K562 (cell line): ENCODE measurements at regions not wholly inside any gene's neighbourhood (a gene's known extent, or its start where the extent isn't known, plus 50 kb on each side); places are given as distances from the start of the nearest gene placed in this dataset.

Experiments used
- ATAC-seq: fragments of 200-7000 bp; cut with Tn5 transposase; 3 replicates; pipeline ENCODE4 v1.9.1; 2020; ENCODE audit warnings: moderate library complexity
- BruUV-seq: library from RNA; stranded (reverse); fragments of 400-500 nt; replicated peaks from 2 replicates; lab custom pipeline; 2021; lab: Mats Ljungman, UMichigan
- CTCF ChIA-PET: fragments of 300-600 bp; formaldehyde crosslinking; extraction: SDS; loops from one replicate; lab custom pipeline; 2021; ENCODE audit warnings: low intra/inter-chr PET ratio; lab: Yijun Ruan, JAX
- POLR2A ChIA-PET: fragments of 300-600, 350-650 bp; sonication (Branson Sonifier 250); formaldehyde crosslinking; extraction: SDS; loops from one replicate; lab custom pipeline; 2021; ENCODE audit warnings: antibody characterized with exemption, inconsistent platforms; lab: Yijun Ruan, JAX
- DNase-seq, 4 experiments: peaks; one replicate each; pipeline versions ENCODE4 v3.0.0 to v3.0.0-alpha.2; 2011 to 2018; ENCODE audit warnings: low spot score in 3 of 4, mixed read lengths in 3 of 4; ENCODE audit errors: extremely low read depth in 1 of 4
- FAIRE-seq: peaks from 2 replicates; lab custom pipeline; 2011; peaks lifted over from hg19 to GRCh38; lab: Jason Lieb, UNC
- H2AFZ ChIP-seq: 2 replicates; pipeline ENCODE4 v1.6.0; 2011; ENCODE audit warnings: low read depth, low read length, control low read depth, inconsistent platforms
- H3K27ac ChIP-seq: fragments of 200-600 bp; 3 replicates; pipeline ENCODE4 v1.8.0; 2011; ENCODE audit warnings: low read depth, mild to moderate bottlenecking, control low read depth, inconsistent platforms, low read length, moderate library complexity, mixed read lengths; ENCODE audit errors: extremely low read depth
- H3K27me3 ChIP-seq, 2 experiments: fragments of 300-600 bp in 1 of 2; 2 replicates in 1 of 2; 3 replicates in 1 of 2; pipeline versions ENCODE4 v1.6.0 to v1.8.0; 2011; ENCODE audit warnings: inconsistent platforms in 2 of 2, low read length in 2 of 2, mild to moderate bottlenecking in 1 of 2, mixed read lengths in 1 of 2, moderate library complexity in 1 of 2; ENCODE audit not compliant: control insufficient read depth in 2 of 2, insufficient read depth in 2 of 2
- H3K36me3 ChIP-seq: fragments of 300-600 bp; 3 replicates; pipeline ENCODE4 v1.8.0; 2011; ENCODE audit warnings: mild to moderate bottlenecking, low read length, inconsistent platforms; ENCODE audit not compliant: control insufficient read depth, insufficient read depth
- H3K4me1 ChIP-seq, 2 experiments: fragments of 200-600 bp in 1 of 2; replicated peaks in 1 of 2; 2 replicates in 1 of 2; 3 replicates in 1 of 2; pipeline versions ENCODE4 v1.5.1 to v1.8.0; 2011; ENCODE audit warnings: inconsistent platforms in 2 of 2, low read length in 2 of 2, mild to moderate bottlenecking in 1 of 2, mixed read lengths in 1 of 2, moderate library complexity in 1 of 2; ENCODE audit not compliant: control insufficient read depth in 2 of 2, insufficient read depth in 2 of 2
- H3K4me2 ChIP-seq: 2 replicates; pipeline ENCODE4 v1.6.1; 2011; ENCODE audit warnings: low read length, control low read depth, inconsistent platforms, mixed read lengths; ENCODE audit not compliant: insufficient read depth
- H3K4me3 ChIP-seq: fragments of 200-600 bp; sonication (generic), shearing (Covaris generic); 2 replicates; pipeline ENCODE4 v1.5.1; 2016; ENCODE audit warnings: control low read depth, inconsistent platforms
- H3K79me2 ChIP-seq: fragments of 200-600 bp; 3 replicates; pipeline ENCODE4 v1.8.0; 2011; ENCODE audit warnings: low read length, inconsistent platforms; ENCODE audit not compliant: control insufficient read depth, insufficient read depth
- H3K9ac ChIP-seq, 2 experiments: 2 replicates each; pipeline versions ENCODE4 v1.6.0 to v1.6.1; 2011; ENCODE audit warnings: low read depth in 2 of 2, low read length in 2 of 2, control low read depth in 1 of 2, inconsistent platforms in 1 of 2, mild to moderate bottlenecking in 1 of 2, mixed read lengths in 1 of 2; ENCODE audit not compliant: insufficient read depth in 1 of 2
- H3K9me1 ChIP-seq: one replicate; pipeline ENCODE4 v1.6.0; 2011; ENCODE audit warnings: inconsistent platforms, mild to moderate bottlenecking, low read length, moderate library complexity; ENCODE audit not compliant: control insufficient read depth, insufficient read depth
- H3K9me3 ChIP-seq: replicated peaks from 2 replicates; pipeline ENCODE4 v1.5.1; 2011; ENCODE audit warnings: low read depth, low read length, inconsistent platforms; ENCODE audit not compliant: control insufficient read depth, insufficient read depth
- H4K20me1 ChIP-seq: replicated peaks from 2 replicates; pipeline ENCODE4 v1.6.1; 2011; ENCODE audit warnings: low read length, inconsistent platforms, mixed read lengths; ENCODE audit not compliant: control insufficient read depth, insufficient read depth
- ARHGAP35 ChIP-seq: fragments of 450-650 bp; IDR thresholded peaks from 2 replicates; pipeline ENCODE4 v1.6.1; 2018; ENCODE audit not compliant: partially characterized antibody
- COPS2 ChIP-seq: fragments of 450-650 bp; conservative IDR thresholded peaks from 2 replicates; pipeline ENCODE4 v1.6.1; 2016; ENCODE audit warnings: mild to moderate bottlenecking, moderate library complexity
- ILF3 ChIP-seq: fragments of 450-650 bp; IDR thresholded peaks from 2 replicates; pipeline ENCODE4 v1.6.1; 2018; ENCODE audit warnings: antibody characterized with exemption, mild to moderate bottlenecking, moderate library complexity, borderline replicate concordance
- MIER1 ChIP-seq: fragments of 450-650 bp; IDR thresholded peaks from 2 replicates; pipeline ENCODE4 v1.6.1; 2016; ENCODE audit warnings: antibody characterized with exemption, mild to moderate bottlenecking, low read depth
- NR2F6 ChIP-seq: fragments of 450-650 bp; formaldehyde crosslinking; IDR thresholded peaks from 2 replicates; pipeline ENCODE4 v1.4.0; 2020; ENCODE audit warnings: mild to moderate bottlenecking
- POLR2AphosphoS2 ChIP-seq: IDR thresholded peaks from 2 replicates; pipeline ENCODE4 v1.6.1; 2012; ENCODE audit warnings: low read length, improper control_type of control experiment
- RBM39 ChIP-seq: fragments of 200-400 bp; formaldehyde crosslinking; optimal IDR thresholded peaks from 2 replicates; pipeline ENCODE3; 2018; ENCODE audit warnings: low read depth, low read length
- RHOXF2B ChIP-seq: fragments of 250-450 bp; sonication (Bioruptor Pico); conservative IDR thresholded peaks from 2 replicates; pipeline ENCODE4 v1.5.1; 2021
- SRSF9 ChIP-seq: fragments of 200-400 bp; formaldehyde crosslinking; IDR thresholded peaks from 2 replicates; pipeline ENCODE4 v1.6.1; 2017; ENCODE audit warnings: low read depth, low read length, borderline replicate concordance
- TBL1XR1 ChIP-seq, 2 experiments: IDR thresholded peaks; 2 replicates each; pipeline ENCODE4 v1.6.1; 2012; ENCODE audit warnings: improper control_type of control experiment in 2 of 2, low read length in 2 of 2, mild to moderate bottlenecking in 1 of 2
- ZSCAN32 ChIP-seq: fragments of 450-650 bp; formaldehyde crosslinking; IDR thresholded peaks from 2 replicates; pipeline ENCODE4 v1.4.0; 2020; ENCODE audit warnings: mild to moderate bottlenecking, moderate library complexity
- WGBS: fragments of 100-300 bp; shearing (Covaris generic); methylation state at CpG from one replicate; pipeline ENCODE4 v1.1.6; 2016; ENCODE audit warnings: low coverage, mixed read lengths; ENCODE audit not compliant: insufficient coverage; ENCODE audit errors: missing lambda C conversion rate; 5-methylcytosine and 5-hydroxymethylcytosine counted together
- in situ Hi-C: fragments of 300-500 bp; cut with MboI; formaldehyde crosslinking; loops from 4 replicates; pipeline ENCODE4 v1.15.0; 2018; ENCODE audit warnings: inconsistent platforms, mixed read lengths
- intact Hi-C: fragments of 100-400 bp; cut with micrococcal nuclease; formaldehyde crosslinking; loops from 2 replicates; pipeline ENCODE4 v1.14.2; 2022
- TF ChIP-seq, protein P1 (sequence below), 2 experiments: IDR thresholded peaks; 2 replicates each; pipeline ENCODE4 v1.6.1; 2011; ENCODE audit warnings: borderline replicate concordance in 1 of 2, control low read depth in 1 of 2, low read depth in 1 of 2, low read length in 1 of 2, mild to moderate bottlenecking in 1 of 2, mixed read lengths in 1 of 2, moderate library complexity in 1 of 2; ENCODE audit not compliant: insufficient read depth in 1 of 2, insufficient read length in 1 of 2, poor library complexity in 1 of 2, severe bottlenecking in 1 of 2; ENCODE audit errors: extremely low read depth in 1 of 2
- TF ChIP-seq, protein P2 (sequence below): fragments of 450-650 bp; IDR thresholded peaks from 2 replicates; pipeline ENCODE4 v1.6.1; 2016; ENCODE audit warnings: borderline replicate concordance

GRCh38 chr18:10247021-10247741 is 207.3 kb upstream of the APCDD1 start:
- H3K9me3 ChIP-seq: no peaks in the 10 kb centered on the region
- no peak for FAIRE-seq
- H4K20me1 ChIP-seq: no peaks in the 10 kb centered on the region
- ATAC-seq: no peak; the same call in 2 of the 3 replicates
- WGBS: under 1% methylated on average over 21 of the region's 21 CpGs
- H3K9ac ChIP-seq: no peak overlapping the region
- TF ChIP-seq NR2F6 (CRISPR knock-in tag) (no peak), RHOXF2B (no peak)
- no peak overlapping the region for H3K27ac ChIP-seq
- DNase-seq: no peak
- no TSS peak for BruUV-seq
- in situ Hi-C loops (no loop called here), intact Hi-C loops (loop anchor here (10.0 kb wide), 1 partner anchor 272 kb away; no protein-coding TSS in a partner anchor)
- no peaks in the 10 kb centered on the region for H3K36me3 ChIP-seq
- H2AFZ ChIP-seq: no peak overlapping the region
- CTCF ChIA-PET: no interaction called here
- H3K9me1 ChIP-seq: no peaks in the 10 kb centered on the region
- no peaks in the 10 kb centered on the region for H3K4me1 ChIP-seq
- no peak overlapping the region for H3K4me2 ChIP-seq
- POLR2A ChIA-PET: interaction anchor here (0.5 to 0.7 kb wide), 3 partner anchors 11 to 403 kb away, joined by 3 read pairs; no protein-coding TSS in a partner anchor
- H3K27me3 ChIP-seq: peaks cover 49 to 56% of the 10 kb centered on the region in 2 experiments
- no peaks in the 10 kb centered on the region for H3K79me2 ChIP-seq
- H3K4me3 ChIP-seq: no peak overlapping the region

- in situ Hi-C loops (no loop called here), intact Hi-C loops (loop anchor here (10.0 kb wide), 1 partner anchor 273 kb away; no protein-coding TSS in a partner anchor)
- no peak overlapping the region for H3K27ac ChIP-seq
- H3K9me3 ChIP-seq: no peaks in the 10 kb centered on the region
- WGBS: 0% methylated on average over 10 of the region's 10 CpGs
- TF ChIP-seq, protein P1, sequence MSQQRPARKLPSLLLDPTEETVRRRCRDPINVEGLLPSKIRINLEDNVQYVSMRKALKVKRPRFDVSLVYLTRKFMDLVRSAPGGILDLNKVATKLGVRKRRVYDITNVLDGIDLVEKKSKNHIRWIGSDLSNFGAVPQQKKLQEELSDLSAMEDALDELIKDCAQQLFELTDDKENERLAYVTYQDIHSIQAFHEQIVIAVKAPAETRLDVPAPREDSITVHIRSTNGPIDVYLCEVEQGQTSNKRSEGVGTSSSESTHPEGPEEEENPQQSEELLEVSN (IDR thresholded peaks at IDR 0.05; ENCODE audit: borderline replicate concordance in 1 of 2, extremely low read depth in 1 of 2, insufficient read depth in 1 of 2, insufficient read length in 1 of 2, low read depth in 1 of 2, low read length in 1 of 2, poor library complexity in 1 of 2, severe bottlenecking in 1 of 2): no peak
- TF ChIP-seq POLR2AphosphoS2 (no peak), ARHGAP35 (no peak), MIER1 (no peak), ZSCAN32 (CRISPR knock-in tag) (no peak), ILF3 (no peak), SRSF9 (no peak), COPS2 (no peak), TBL1XR1 (IDR thresholded peaks at IDR 0.05; ENCODE audit: low read length in 2 of 2) (no peak), RBM39 (no peak)
- TF ChIP-seq, protein P2, sequence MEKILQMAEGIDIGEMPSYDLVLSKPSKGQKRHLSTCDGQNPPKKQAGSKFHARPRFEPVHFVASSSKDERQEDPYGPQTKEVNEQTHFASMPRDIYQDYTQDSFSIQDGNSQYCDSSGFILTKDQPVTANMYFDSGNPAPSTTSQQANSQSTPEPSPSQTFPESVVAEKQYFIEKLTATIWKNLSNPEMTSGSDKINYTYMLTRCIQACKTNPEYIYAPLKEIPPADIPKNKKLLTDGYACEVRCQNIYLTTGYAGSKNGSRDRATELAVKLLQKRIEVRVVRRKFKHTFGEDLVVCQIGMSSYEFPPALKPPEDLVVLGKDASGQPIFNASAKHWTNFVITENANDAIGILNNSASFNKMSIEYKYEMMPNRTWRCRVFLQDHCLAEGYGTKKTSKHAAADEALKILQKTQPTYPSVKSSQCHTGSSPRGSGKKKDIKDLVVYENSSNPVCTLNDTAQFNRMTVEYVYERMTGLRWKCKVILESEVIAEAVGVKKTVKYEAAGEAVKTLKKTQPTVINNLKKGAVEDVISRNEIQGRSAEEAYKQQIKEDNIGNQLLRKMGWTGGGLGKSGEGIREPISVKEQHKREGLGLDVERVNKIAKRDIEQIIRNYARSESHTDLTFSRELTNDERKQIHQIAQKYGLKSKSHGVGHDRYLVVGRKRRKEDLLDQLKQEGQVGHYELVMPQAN: no peak
- CTCF ChIA-PET: no interaction called here
- H3K79me2 ChIP-seq: no peaks in the 10 kb centered on the region
- no peak overlapping the region for H3K4me3 ChIP-seq
- no peaks in the 10 kb centered on the region for H3K4me1 ChIP-seq
- H3K36me3 ChIP-seq: no peaks in the 10 kb centered on the region
- no peak for FAIRE-seq
- H2AFZ ChIP-seq: no peak overlapping the region
- POLR2A ChIA-PET: interaction anchor here (0.6 kb wide), 1 partner anchor 403 kb away, joined by 3 read pairs; no protein-coding TSS in a partner anchor
- DNase-seq: no peak
- H3K4me2 ChIP-seq: no peak overlapping the region
- ATAC-seq: no peak
- H4K20me1 ChIP-seq: no peaks in the 10 kb centered on the region
- no peak overlapping the region for H3K9ac ChIP-seq
- H3K27me3 ChIP-seq: peaks cover 49 to 55% of the 10 kb centered on the region in 2 experiments
- H3K9me1 ChIP-seq: no peaks in the 10 kb centered on the region
- no TSS peak for BruUV-seq
These were observed 206.7 kb upstream of the APCDD1 start for GRCh38 chr18:10247742-10248082.
